ENCODE measurements at regions not wholly inside any gene's neighbourhood (a gene's known extent, or its start where the extent isn't known, plus 50 kb on each side); places are given as distances from the start of the nearest gene placed in this dataset.
"Not testable (repeated sequence)": the region's sequence is repeated elsewhere in the genome, so short reads cannot be mapped to it uniquely, and the experiment has no call there.

GRCh38 chr5:90050103-90050502 lies 359.5 kb downstream of the CETN3 start:
- DNase-seq, result no peak

GRCh38 chr5:90047113-90047512 lies 362.4 kb downstream of the CETN3 start:
- no peak for DNase-seq

- not testable (repeated sequence) for DNase-seq
Observed at GRCh38 chr5:90040082-90040481, 369.5 kb downstream of the CETN3 start.

- DNase-seq, result no peak
Observed at GRCh38 chr5:90037646-90038045, 371.9 kb downstream of the CETN3 start.

- no peak for DNase-seq
Observed at GRCh38 chr5:90022711-90023053, 386.9 kb downstream of the CETN3 start.

- no peak for DNase-seq
Observed at GRCh38 chr5:90022002-90022710, 387.4 kb downstream of the CETN3 start.

GRCh38 chr5:90020575-90021538 lies 388.7 kb downstream of the CETN3 start:
- DNase-seq, result no peak

GRCh38 chr5:90017239-90017638 lies 392.3 kb downstream of the CETN3 start:
- DNase-seq, result no peak

- no peak for DNase-seq
Observed at GRCh38 chr5:90015584-90016018, 394.0 kb downstream of the CETN3 start.

GRCh38 chr5:90014420-90014819 lies 395.1 kb downstream of the CETN3 start:
- no peak for DNase-seq

GRCh38 chr5:90000351-90000750 lies 409.2 kb downstream of the CETN3 start:
- DNase-seq, result no peak

GRCh38 chr5:89998519-89999305 lies 410.8 kb downstream of the CETN3 start:
- DNase-seq, result no peak

GRCh38 chr5:89996890-89997289 lies 412.7 kb downstream of the CETN3 start:
- no peak for DNase-seq

- DNase-seq, result no peak
Observed at GRCh38 chr5:89996335-89996734, 413.2 kb downstream of the CETN3 start.

GRCh38 chr5:89994266-89994665 lies 415.3 kb downstream of the CETN3 start:
- no peak for DNase-seq

- DNase-seq, result no peak
Observed at GRCh38 chr5:89992201-89992600, 417.4 kb downstream of the CETN3 start.

GRCh38 chr5:89991592-89991991 lies 418.0 kb downstream of the CETN3 start:
- DNase-seq, result no peak

- no peak for DNase-seq
Observed at GRCh38 chr5:89989776-89990175, 419.8 kb downstream of the CETN3 start.

GRCh38 chr5:89988998-89989655 lies 420.4 kb downstream of the CETN3 start:
- DNase-seq, result no peak

- no peak for DNase-seq
Observed at GRCh38 chr5:89988129-89988810, 421.3 kb downstream of the CETN3 start.

- DNase-seq, result peak; percentile 7
Observed at GRCh38 chr5:89983216-89983615, 426.3 kb downstream of the CETN3 start.
